HG02884 (cell line): ENCODE measurements at regions not wholly inside any gene's neighbourhood (a gene's known extent, or its start where the extent isn't known, plus 50 kb on each side); places are given as distances from the start of the nearest gene placed in this dataset.

Experiments
- ATAC-seq: cut with Tn5 transposase; IDR thresholded peaks from one replicate; pipeline ENCODE4 v1.9.1; 2021; ENCODE audit warnings: mild to moderate bottlenecking, moderate library complexity; ENCODE audit not compliant: unreplicated experiment

DNA sequence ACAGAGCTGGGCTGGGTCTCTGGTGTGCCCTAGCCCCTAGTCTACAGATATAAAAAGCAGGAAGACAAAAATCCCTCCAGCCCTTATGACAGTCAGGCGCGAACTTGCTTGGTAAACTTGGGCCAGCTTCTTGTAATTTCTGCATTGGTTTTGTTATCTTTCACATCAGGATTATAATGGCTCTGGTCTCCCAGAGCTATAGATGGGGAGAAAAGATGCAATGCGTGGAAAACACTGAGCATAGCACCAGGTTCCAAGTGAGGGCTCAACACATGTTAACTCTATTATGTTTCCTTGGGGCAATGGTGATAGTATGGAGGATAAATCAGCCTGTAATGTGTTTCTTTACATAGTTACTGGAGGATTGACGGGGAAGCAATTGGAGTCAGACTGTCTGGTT lies 246.8 kb upstream of the KCNG1 start:
- no peak for ATAC-seq

- no peak for ATAC-seq
Measured at GRCh38 chr20:51267679-51268078, 244.8 kb upstream of the KCNG1 start.

GRCh38 chr20:51266353-51266752 lies 243.4 kb upstream of the KCNG1 start:
- ATAC-seq, result no peak

- ATAC-seq, result no peak
Measured at GRCh38 chr20:51265361-51265760, 242.5 kb upstream of the KCNG1 start.

GRCh38 chr20:51262240-51262639 lies 239.3 kb upstream of the KCNG1 start:
- no peak for ATAC-seq

- ATAC-seq, result no peak
Measured at GRCh38 chr20:51259455-51259854, 236.5 kb upstream of the KCNG1 start.

GRCh38 chr20:51258582-51259165 lies 235.8 kb upstream of the KCNG1 start:
- ATAC-seq, result no peak

GRCh38 chr20:51255417-51255816 lies 232.5 kb upstream of the KCNG1 start:
- ATAC-seq, result no peak

DNA sequence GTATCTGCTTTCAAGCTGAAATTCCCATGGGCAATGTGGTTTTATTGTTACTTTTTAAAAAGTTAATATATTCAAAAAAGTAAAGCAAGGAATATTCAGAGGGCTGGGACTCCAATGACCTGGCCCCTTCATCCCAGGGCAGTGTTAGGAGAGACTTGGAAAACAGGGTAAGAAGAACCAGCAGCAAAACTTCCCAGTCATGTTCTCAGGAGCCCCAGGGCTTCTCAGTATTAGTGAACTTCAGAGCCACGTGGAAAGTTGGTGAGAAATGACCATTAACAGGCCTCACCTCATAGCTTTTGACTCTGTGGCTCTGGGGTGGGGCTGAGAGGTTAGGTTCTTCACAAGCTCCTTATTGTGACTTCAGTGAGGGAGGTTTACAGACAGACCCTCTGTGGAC lies 230.4 kb upstream of the KCNG1 start:
- no peak for ATAC-seq

DNA sequence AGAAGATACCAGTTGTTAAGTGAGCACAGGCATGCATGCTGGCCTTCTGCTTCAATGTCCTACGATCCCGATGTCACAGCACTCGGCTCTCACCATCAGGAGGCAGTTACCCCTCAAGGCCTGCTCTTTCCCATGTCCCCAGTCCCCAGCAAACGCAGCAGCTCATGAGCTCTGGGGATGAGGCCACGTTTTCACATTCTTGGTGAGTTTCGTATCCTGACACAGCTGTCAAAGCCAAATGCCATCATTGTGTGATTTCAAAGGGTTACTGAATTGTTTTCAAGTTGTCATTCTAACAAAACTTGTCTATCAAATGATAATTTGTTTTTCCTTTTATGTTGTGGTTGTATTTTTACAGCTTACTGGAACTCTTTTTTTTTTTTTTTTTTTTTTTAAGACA lies 226.9 kb upstream of the KCNG1 start:
- no peak for ATAC-seq

DNA sequence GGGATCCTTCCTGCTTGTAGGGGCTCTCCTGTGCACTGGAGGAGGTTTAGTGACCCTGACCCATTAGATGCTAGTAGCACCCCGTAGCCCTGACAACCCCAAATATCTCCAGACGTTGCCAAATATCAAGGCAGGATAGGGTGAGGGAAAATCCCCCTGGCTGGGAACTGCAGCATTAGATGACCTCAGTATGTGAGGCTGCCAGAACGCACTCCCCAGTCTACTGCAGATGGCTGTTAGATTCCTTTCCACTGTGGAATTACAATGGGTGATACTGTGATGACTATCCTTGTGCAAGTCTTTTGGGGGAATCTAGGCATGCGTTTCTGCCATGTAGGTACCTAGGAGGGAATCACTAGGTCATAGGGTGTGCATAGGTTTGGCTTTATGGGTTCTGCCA lies 226.3 kb upstream of the KCNG1 start:
- no peak for ATAC-seq

DNA sequence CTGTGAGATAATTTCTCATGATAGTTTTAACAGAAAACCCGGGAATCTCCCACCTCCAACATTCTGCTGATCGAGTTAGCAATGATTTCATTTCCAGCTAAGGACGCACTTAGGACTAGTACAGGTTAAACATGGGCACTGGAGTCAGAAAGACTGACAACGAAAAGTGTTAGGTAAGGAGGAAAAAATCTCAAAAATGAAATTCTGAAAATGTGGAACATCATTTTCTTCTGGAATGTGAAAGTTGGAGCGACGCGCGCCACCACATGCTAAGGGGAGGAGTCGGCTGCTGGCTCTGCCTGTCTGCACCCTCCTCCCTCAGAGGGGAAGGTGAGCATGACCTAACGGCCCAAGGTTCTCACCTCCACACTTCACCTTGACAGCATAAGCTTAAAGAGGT lies 221.6 kb upstream of the KCNG1 start:
- ATAC-seq, result no peak

DNA sequence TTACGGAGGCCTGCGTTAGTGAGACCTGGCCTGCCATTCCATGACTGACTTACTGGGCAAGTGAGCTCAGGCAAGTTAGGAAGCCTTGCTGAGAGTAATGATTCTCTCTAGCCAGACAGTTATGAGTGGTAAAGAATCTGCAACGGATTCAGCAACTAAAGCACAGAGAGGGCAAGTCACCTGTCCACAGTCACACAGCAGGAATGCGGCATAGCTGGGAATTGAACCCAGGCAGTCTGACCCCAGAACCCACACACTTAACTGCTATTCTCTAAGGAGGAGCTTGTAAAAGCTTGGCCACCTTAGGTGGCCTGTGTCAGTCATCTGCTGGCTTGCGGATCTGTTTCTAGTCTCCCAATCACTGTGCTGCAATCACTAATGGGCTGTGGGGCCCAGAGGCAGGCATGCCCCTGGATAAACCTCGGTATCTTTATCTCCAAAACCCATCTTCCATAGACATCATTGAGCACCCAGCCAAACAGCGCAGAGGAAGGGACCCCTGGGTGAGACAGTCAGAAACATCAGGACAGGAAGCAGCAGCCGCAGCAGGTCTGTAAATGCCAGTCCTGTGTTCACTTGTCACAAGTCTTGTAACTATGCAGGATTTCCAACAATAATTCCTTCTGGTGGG lies 215.9 kb upstream of the KCNG1 start:
- no peak for ATAC-seq

GRCh38 chr20:51237791-51238190 lies 214.9 kb upstream of the KCNG1 start:
- no peak for ATAC-seq

DNA sequence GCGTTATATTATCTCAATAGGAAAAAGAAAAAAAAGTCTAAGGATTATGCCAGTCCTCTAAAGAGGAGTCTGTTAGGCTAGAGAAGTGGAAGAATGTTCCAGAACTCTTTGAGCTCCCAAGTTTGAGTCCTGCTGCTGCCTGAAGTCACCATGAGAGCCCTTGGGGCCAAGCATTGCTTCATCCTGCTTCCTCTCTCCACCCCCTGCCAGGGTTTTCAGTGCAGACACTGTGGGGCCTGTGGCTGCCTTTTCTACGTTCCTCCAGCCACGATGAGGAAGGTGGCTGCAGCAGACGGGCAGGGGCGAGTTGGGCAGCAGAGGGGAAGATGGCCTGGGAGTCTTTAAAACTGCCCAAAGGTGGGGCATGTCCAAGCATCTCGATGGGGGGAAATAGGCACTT lies 214.4 kb upstream of the KCNG1 start:
- no peak for ATAC-seq

- ATAC-seq, result no peak
Measured at GRCh38 chr20:51236421-51236820, 213.5 kb upstream of the KCNG1 start.

DNA sequence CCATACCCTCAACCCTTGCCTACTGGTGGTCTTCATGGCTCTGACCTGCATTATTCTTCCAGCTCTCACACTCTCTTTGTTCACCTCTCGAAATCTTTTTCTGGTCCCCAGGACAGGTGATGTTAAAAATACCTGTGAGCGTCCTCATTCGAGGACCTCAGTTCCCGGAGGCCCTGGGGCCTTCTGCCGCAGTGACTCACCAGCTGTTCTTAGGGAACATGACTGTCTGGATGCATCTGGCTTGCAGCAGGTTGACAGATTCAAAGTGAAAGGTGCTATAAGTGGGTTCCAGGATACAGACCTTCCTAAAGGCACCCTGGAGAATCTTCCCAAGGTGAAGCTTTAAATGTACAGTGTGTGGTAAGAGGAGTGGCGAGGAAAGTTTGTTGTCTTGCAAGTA lies 210.4 kb upstream of the KCNG1 start:
- no peak for ATAC-seq

DNA sequence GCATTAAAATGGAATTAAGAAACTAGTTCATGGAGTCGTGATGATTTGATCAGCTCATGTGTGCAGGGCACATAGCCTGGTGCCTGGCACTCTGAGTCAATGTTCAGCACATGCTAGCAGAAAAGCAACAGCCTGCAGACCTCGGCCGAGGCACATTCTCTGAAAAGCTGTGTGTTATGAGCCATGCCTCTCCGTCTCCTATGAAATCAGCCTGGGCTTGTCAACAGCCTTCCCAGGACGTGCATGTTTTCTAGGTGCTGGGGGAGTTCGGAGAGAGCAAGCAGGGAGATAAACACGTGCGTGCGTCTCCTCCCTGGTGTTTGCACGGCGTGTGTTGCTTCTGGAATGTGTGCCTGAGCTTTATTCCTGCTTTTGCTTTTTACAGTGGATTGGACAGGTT lies 207.8 kb upstream of the KCNG1 start:
- no peak for ATAC-seq

- ATAC-seq, result no peak
Measured at GRCh38 chr20:51228763-51229162, 205.9 kb upstream of the KCNG1 start.

DNA sequence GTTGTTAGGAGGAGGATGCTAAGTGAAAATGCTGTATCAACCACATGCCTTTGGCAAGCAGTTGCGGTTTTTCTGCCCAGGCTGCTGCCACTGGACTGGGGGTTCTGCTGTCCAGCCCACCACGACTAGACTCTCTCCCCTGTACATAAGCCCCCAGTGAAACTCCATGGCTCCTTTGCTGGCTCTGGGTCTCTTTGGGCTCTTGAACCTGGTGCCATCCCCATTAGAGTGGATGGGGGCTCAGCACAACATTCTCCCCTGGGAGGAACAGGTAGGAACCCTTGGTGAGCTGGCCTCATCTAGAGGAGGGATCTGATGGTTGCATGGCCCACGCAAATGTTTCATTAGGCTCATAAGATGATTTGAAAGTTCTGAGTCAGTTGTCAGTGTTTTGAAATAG lies 204.8 kb upstream of the KCNG1 start:
- no peak for ATAC-seq

GRCh38 chr20:51223183-51223720 lies 200.3 kb upstream of the KCNG1 start:
- ATAC-seq, result no peak

GRCh38 chr20:51221791-51222408 lies 199.0 kb upstream of the KCNG1 start:
- ATAC-seq, result no peak
